Ectodermal cell (in vitro differentiated cells): ENCODE measurements at regions not wholly inside any gene's neighbourhood (a gene's known extent, or its start where the extent isn't known, plus 50 kb on each side); places are given as distances from the start of the nearest gene placed in this dataset.

Experiments
- H3K27ac ChIP-seq: 2 replicates; pipeline ENCODE4 v1.7.0; 2013; ENCODE audit warnings: mild to moderate bottlenecking, low read depth, low read length; ENCODE audit not compliant: insufficient read depth, poor library complexity, severe bottlenecking
- H3K27me3 ChIP-seq: 2 replicates; pipeline ENCODE4 v1.7.0; 2013; ENCODE audit warnings: mild to moderate bottlenecking, low read length; ENCODE audit not compliant: insufficient read depth, control insufficient read depth, poor library complexity, severe bottlenecking
- H3K36me3 ChIP-seq: one replicate; pipeline ENCODE4 v1.7.0; 2013; ENCODE audit warnings: low read length; ENCODE audit not compliant: control insufficient read depth, insufficient read depth
- H3K4me1 ChIP-seq: one replicate; pipeline ENCODE4 v1.7.0; 2013; ENCODE audit warnings: low read length; ENCODE audit not compliant: control insufficient read depth, insufficient read depth
- H3K4me3 ChIP-seq: 2 replicates; pipeline ENCODE4 v1.7.0; 2013; ENCODE audit warnings: low read depth, low read length, control low read depth; ENCODE audit not compliant: insufficient read depth
- H3K9me3 ChIP-seq: 2 replicates; pipeline ENCODE4 v1.7.0; 2013; ENCODE audit warnings: mild to moderate bottlenecking, low read length, moderate library complexity; ENCODE audit not compliant: control insufficient read depth
- WGBS, 2 experiments: methylation state at CpG; one replicate each; pipeline ENCODE4 v1.1.7; 2013; ENCODE audit warnings: missing lambda C conversion rate in 2 of 2; 5-methylcytosine and 5-hydroxymethylcytosine counted together

GRCh38 chr10:59093461-59093860, 83.0 kb upstream of the PHYHIPL start:
- Histone ChIP-seq H3K4me1 (no peaks in the 10 kb centered on the region), H3K9me3 (no peaks in the 10 kb centered on the region), H3K4me3 (no peak overlapping the region), H3K27me3 (no peaks in the 10 kb centered on the region), H3K36me3 (no peaks in the 10 kb centered on the region), H3K27ac (no peak overlapping the region)
- 97 to 100% methylated on average over 2 of the region's 2 CpGs for WGBS, 2 experiments

GRCh38 chr10:59096631-59097030, 79.8 kb upstream of the PHYHIPL start:
- no peaks in the 10 kb centered on the region for H3K36me3 ChIP-seq
- H3K27me3 ChIP-seq = no peaks in the 10 kb centered on the region
- no peak overlapping the region for H3K27ac ChIP-seq
- no peaks in the 10 kb centered on the region for H3K9me3 ChIP-seq
- no peak overlapping the region for H3K4me3 ChIP-seq
- WGBS, 2 experiments = 92 to 100% methylated on average over 2 of the region's 2 CpGs
- H3K4me1 ChIP-seq = no peaks in the 10 kb centered on the region

GRCh38 chr10:59098387-59098786, 78.1 kb upstream of the PHYHIPL start:
- no peaks in the 10 kb centered on the region for H3K4me1 ChIP-seq
- no peak overlapping the region for H3K4me3 ChIP-seq
- no peaks in the 10 kb centered on the region for H3K36me3 ChIP-seq
- H3K9me3 ChIP-seq = no peaks in the 10 kb centered on the region
- H3K27ac ChIP-seq = no peak overlapping the region
- H3K27me3 ChIP-seq = no peaks in the 10 kb centered on the region

- Histone ChIP-seq H3K36me3 (no peaks in the 10 kb centered on the region), H3K27ac (no peak overlapping the region), H3K4me3 (no peak overlapping the region), H3K27me3 (no peaks in the 10 kb centered on the region), H3K9me3 (no peaks in the 10 kb centered on the region), H3K4me1 (no peaks in the 10 kb centered on the region)
- WGBS, 2 experiments = 94 to 100% methylated on average over 3 to 4 of the region's 4 CpGs
Measured at GRCh38 chr10:59098831-59099452, 77.5 kb upstream of the PHYHIPL start.

- H3K4me3 ChIP-seq = no peak overlapping the region
- H3K36me3 ChIP-seq = no peaks in the 10 kb centered on the region
- no peaks in the 10 kb centered on the region for H3K4me1 ChIP-seq
- H3K27ac ChIP-seq = no peak overlapping the region
- no peaks in the 10 kb centered on the region for H3K27me3 ChIP-seq
- 91 to 96% methylated on average over 2 of the region's 2 CpGs for WGBS, 2 experiments
- no peaks in the 10 kb centered on the region for H3K9me3 ChIP-seq
Measured at GRCh38 chr10:59099481-59099880, 77.0 kb upstream of the PHYHIPL start.

- H3K4me1 ChIP-seq = no peaks in the 10 kb centered on the region
- H3K36me3 ChIP-seq = no peaks in the 10 kb centered on the region
- no peak overlapping the region for H3K4me3 ChIP-seq
- 95 to 96% methylated on average over 3 to 4 of the region's 4 CpGs for WGBS, 2 experiments
- H3K27ac ChIP-seq = no peak overlapping the region
- no peaks in the 10 kb centered on the region for H3K9me3 ChIP-seq
- no peaks in the 10 kb centered on the region for H3K27me3 ChIP-seq
Measured at GRCh38 chr10:59102394-59102793, 74.0 kb upstream of the PHYHIPL start.

GRCh38 chr10:59104186-59104585, 72.3 kb upstream of the PHYHIPL start:
- Histone ChIP-seq H3K9me3 (no peaks in the 10 kb centered on the region), H3K36me3 (no peaks in the 10 kb centered on the region), H3K4me3 (no peak overlapping the region), H3K27me3 (no peaks in the 10 kb centered on the region), H3K4me1 (no peaks in the 10 kb centered on the region), H3K27ac (no peak overlapping the region)
- WGBS, 2 experiments = 54 to 69% methylated on average over 4 of the region's 4 CpGs

GRCh38 chr10:59106441-59106840, 70.0 kb upstream of the PHYHIPL start:
- 100% methylated on average over 1 of the region's 1 CpG for WGBS, 2 experiments

GRCh38 chr10:59107147-59107546, 69.3 kb upstream of the PHYHIPL start:
- Histone ChIP-seq H3K27ac (no peak overlapping the region), H3K27me3 (no peaks in the 10 kb centered on the region), H3K9me3 (no peaks in the 10 kb centered on the region), H3K4me1 (no peaks in the 10 kb centered on the region), H3K36me3 (no peaks in the 10 kb centered on the region), H3K4me3 (no peak overlapping the region)
- 92 to 100% methylated on average over 1 of the region's 1 CpG for WGBS, 2 experiments

More at GRCh38 chr10:59106441-59106840, 70.0 kb upstream of the PHYHIPL start:
- no peaks in the 10 kb centered on the region for H3K9me3 ChIP-seq
- no peak overlapping the region for H3K27ac ChIP-seq
- no peaks in the 10 kb centered on the region for H3K36me3 ChIP-seq
- no peaks in the 10 kb centered on the region for H3K27me3 ChIP-seq
- no peaks in the 10 kb centered on the region for H3K4me1 ChIP-seq
- H3K4me3 ChIP-seq = no peak overlapping the region

GRCh38 chr10:59108296-59108870, 68.1 kb upstream of the PHYHIPL start:
- 83 to 100% methylated on average over 1 of the region's 1 CpG for WGBS, 2 experiments
- Histone ChIP-seq H3K36me3 (no peaks in the 10 kb centered on the region), H3K27ac (no peak overlapping the region), H3K9me3 (no peaks in the 10 kb centered on the region), H3K4me1 (no peaks in the 10 kb centered on the region), H3K27me3 (no peaks in the 10 kb centered on the region), H3K4me3 (no peak overlapping the region)
